Midbrain (tissue), 1 donor: ENCODE measurements at regions not wholly inside any gene's neighbourhood (a gene's known extent, or its start where the extent isn't known, plus 50 kb on each side); places are given as distances from the start of the nearest gene placed in this dataset.
"Not testable (repeated sequence)": the region's sequence is repeated elsewhere in the genome, so short reads cannot be mapped to it uniquely, and the experiment has no call there.

Source experiments
- DNase-seq: peaks from one replicate; lab custom pipeline; 2025; lab: John Stamatoyannopoulos, UW

DNA sequence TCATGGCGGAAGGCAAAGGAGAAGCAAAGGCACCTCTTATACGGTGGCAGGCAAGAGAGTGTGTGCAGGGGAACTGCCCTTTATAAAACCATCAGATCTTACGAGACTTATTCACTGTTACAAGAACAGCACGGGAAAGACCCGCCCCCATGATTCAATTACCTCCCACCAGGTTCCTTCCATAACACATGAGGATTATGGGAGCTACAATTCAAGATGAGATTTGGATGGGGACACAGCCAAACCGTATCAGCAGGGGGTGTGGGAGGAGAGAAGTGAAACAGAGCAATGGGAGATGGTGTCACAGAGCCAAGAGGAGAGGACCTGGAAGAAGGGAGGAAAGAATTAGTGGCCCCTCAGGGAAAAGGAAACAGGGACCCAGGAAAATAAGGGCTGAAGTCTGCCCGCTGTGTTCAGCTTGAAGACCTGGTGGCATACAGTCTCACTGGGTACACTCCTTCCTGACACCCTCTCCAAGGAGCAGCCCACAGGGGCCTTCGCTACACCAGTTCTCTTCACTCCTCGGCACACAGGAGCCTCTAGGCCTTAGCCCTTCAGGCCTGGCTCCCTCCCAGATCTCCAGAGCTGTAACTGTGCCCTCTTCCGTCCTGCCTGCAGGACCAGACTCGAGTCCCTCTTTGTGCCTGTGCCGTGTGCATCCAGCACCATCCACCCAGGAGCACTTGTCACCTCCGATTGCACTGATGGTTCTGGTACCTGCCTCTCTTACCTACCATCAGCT, 262.1 kb downstream of the EIPR1 start:
- DNase-seq, result no peak

DNA sequence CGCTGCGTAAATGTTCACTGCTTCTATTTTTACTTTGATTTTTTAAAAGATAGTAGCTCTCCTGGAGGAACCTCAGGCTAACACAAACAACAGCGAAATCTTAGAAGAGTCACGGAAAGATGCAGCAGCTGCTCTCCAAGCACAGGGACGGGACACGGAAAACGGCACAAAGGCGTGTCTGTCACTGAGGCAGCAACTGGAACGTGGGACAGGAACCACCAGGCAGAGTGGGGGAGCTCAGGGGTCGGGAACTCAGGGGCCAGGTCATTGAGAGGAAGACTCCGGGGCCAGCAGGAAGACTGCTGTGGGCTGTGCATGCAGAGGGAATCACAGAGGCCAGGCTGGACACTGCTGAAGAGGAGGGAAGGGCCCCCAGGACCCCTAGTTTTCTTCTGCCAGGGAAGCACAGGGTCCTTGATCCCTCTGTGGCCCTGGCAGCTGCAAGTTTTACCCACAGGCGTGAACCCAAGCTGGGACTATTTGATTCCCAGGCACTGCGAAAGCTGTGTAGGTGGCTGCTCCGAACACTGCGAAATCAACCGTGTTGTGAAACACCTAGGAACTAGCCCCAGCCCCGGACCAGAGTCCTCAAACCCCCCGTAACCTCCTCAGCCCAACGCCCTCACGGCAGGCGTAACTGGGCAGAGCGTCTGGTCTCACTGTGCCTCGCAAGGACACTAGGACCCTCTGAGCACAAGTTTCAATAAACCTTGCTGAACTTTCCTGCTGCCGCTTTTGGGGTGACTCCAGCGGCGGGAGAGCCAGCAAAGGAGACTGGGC, 263.0 kb downstream of the EIPR1 start:
- no peak for DNase-seq

DNA sequence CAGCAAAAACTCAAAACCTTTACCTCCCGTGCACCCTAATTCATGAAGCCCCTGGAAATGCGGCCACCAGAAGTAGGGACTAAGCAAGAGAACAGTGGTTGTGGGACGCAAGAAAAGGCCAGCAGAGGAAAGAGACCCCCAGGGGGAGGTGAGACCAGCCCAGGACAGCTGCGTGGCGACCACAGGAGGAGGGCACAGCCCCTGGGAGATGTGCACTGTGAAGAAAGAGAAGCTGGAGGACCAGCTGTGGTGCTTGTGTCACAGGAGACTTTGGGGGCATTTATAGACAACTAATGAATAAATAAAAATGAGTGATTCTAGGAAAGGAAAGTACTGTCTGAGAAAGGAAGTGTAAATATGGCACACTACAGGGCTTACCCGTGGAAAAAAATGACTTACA, 263.8 kb downstream of the EIPR1 start:
- DNase-seq, result no peak

DNA sequence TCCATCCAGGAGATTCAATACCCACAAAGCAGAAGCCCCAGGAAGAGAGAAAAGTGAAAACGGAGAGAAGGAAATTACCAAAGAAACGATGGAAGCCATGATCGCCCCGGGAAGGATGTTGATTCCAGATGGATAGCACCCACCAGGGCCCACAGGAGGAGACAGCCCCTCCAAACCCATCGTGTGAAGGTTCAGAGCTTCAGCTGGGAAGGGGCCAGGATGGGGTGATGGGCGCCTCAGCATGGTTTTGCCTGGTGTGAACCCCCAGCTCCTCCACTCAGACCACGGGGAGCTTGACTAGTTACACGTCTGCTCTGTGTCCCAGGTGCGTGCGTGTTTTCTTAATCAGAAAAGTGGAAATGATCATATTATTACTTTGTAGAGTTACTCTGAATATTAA, 264.5 kb downstream of the EIPR1 start:
- no peak for DNase-seq

DNA sequence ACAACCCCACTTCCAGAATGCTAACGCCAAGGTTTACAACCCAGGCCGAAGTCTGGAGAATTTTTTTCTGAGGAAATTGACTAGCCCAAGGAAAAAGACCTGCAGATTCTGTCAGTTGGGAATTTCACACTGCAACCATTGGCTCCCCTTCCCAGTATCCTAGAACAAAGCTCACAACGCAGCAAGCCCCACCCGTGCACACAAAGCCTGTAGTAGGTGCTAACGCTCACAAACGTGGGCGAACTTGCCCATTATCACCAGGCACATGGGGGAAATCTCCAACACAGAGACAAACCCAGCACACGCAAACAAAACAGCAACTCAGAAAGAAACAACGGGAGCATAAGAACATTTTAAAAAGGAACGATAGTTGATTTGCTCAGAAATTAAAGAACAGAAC, 265.1 kb downstream of the EIPR1 start:
- no peak for DNase-seq

DNA sequence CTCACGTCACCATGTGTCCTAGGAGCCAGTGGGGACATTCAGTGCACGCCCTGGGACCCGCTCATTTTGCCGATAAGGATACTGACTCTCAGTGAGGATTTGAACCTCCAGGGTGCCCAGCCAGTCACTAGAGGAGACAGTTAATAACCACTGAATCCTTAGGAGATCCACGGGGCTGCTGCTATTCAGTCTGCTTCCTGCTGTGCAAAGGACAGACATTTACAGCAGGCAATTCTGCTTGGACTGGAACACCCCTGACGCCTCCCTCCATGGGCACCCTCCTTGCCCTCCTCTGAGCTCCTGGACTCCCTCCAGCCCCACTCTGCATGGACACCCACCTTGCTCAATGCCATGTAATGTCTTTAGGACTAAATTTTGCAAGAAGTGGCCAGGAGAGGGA, 265.5 kb downstream of the EIPR1 start:
- no peak for DNase-seq

DNA sequence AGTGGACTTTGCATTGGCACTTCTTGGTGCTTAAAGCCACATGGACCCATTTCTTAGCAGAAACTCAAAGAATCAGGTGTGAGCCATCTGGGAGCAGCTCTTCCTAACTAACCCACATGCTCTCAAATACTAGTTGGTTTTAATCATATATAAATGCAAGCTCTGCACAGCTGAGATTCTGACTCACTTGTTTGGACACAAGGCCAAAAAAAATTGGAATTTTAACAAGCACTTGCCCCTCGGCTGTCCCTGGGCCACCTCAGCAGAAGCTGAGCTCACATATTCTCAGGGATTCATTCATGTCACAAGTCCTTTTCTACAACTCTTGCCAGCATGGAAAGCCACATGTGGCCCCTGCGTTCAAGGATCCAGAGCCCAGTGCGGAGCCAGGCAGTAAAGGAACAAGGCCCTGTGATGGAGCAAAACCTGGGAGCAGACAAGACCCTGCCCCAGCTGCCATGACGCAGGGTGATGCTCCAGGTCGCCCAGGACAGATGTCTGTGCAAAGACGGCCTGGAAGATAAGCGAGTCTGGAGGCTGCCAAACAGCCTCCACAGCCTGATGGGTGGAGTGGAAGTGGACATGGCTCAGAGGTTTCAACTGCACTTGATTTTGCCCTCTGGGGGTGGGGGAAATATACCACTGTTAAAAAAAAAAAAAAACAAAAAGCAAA, 266.5 kb downstream of the EIPR1 start:
- DNase-seq, result no peak

DNA sequence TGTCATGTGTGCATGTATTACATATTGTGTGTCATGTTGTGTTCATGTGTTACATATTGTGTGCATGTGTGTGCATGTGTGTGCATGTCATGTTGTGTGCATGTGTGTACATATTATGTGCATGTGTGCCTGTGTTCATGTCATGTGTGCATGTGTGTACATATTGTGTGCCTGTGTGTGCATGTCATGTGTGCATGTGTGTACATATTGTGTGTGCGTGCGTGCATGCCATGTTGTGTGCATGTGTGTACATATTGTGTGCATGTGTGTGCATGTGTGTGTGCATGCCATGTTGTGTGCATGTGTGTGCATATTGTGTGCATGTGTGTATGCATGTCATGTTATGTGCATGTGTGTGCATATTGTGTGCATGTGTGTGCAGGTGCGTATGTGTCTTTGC, 267.1 kb downstream of the EIPR1 start:
- no peak for DNase-seq

DNA sequence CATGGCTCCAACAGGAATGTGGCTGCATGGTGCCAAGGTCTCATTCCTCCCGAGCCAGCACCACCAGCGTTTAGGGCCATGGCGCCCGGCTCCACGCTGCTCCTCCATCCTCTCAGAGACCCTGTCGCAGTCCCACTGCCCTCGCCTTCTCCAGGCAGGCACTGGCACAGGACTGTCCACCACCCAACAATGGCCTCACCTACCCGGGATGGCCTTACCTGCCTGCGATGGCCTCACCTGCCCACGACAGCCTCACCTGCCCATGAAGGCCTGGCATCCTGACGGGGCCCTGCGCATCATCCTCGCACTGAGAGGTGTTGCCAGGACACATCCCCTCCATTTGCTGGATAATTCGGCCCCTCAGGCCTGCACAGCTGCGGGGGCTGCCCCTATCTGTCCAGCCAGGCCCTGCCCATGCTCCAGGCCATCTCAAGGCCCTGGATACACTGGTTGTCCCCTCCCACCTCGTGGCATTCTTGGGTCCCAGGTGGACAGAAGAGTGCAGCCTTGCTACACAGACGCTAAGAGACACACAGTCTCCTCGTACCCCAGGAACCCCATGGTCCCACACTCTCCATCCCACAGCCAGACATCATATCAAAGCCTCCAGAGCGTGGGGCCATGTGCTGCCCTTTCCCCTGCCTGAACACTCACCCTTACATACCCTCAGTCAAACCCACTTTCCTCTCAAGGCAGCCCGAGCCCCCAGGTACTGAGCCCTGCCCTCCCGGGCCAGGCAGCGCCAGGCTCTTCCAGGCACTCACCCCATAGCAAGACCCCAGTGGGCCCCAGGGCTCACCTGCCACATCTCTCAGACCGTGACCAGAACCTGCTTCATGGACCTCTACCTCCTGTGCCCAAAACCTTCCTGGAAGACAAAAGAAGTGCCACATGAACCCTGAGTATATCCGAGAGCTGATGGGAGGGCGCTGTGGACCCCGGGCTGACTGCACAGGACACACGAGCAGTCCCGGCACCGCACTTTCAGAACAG, 268.6 kb downstream of the EIPR1 start:
- DNase-seq, result no peak

DNA sequence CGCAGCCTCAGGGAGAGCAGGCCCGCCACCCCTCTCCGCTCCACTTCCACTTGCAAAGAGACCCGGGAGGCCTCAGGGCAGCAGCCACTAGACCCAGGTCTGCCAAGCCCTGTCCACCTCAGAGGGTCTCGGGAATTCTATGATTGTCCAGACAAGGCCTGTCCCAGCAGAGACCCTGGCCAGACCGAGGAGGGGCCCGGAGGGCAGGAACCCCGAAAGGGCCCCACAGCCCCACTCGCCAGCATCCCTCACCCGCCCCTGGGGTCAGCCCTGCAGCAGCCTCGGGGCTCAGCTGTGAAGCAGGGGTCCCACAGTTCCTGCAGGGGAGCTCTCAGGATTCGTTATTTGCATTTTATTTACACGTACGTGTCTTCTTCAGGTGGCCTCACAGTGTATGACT, 269.5 kb downstream of the EIPR1 start:
- no peak for DNase-seq

DNA sequence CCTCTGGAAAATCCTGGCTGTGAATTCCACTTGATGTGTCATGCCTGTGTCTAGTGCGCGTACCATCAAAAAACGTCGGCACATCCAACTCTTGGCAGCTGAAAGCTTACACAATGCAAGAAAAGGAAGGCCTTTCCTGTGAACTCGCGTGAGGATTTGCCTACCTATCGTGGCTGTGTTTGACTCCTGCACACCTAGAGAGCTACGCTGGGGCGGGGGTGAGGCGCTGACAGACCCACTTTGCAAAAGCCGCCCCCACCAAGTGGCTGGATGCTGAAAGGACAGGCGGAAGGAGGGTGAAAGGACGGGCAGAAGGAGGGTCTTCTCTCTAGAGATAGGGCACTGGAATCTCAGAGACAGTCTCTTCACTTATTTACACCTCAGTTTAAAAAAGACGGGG, 270.1 kb downstream of the EIPR1 start:
- no peak for DNase-seq

DNA sequence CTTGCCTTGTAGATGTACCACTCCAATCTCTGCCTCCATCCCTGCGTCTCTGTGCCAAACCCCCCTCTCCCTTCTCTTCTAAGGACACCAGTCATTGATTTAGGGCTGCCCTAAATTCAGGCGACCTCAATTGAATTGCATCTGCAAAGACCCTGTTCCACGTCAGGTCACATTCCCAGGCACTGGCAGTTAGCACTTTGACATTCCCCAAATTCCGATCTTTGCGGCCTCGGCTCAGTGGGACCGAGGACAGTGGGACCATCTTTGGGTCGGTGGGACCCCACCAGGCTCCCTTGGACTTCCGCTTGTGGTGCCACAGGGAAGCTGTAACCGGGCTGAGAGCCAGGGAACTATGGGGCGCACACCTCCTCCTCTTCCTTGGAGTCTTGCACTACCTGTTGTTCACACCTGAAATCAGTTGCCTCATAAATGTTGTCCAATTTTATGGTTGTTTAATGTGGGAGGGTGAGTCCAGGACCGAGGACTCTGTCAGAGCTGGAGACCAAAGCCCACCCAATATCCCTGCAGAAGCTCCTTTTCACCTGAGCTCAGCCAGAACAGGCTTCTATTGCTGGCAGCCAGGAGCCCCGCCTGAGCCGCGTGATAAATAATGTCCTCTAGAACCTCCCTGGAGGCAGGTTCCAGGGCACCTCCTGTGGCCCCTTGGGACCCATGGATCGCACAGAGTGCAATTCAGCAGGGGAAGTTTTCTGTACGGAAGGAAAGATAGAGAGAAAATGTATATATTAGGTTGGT, 271.6 kb downstream of the EIPR1 start:
- DNase-seq, result no peak

DNA sequence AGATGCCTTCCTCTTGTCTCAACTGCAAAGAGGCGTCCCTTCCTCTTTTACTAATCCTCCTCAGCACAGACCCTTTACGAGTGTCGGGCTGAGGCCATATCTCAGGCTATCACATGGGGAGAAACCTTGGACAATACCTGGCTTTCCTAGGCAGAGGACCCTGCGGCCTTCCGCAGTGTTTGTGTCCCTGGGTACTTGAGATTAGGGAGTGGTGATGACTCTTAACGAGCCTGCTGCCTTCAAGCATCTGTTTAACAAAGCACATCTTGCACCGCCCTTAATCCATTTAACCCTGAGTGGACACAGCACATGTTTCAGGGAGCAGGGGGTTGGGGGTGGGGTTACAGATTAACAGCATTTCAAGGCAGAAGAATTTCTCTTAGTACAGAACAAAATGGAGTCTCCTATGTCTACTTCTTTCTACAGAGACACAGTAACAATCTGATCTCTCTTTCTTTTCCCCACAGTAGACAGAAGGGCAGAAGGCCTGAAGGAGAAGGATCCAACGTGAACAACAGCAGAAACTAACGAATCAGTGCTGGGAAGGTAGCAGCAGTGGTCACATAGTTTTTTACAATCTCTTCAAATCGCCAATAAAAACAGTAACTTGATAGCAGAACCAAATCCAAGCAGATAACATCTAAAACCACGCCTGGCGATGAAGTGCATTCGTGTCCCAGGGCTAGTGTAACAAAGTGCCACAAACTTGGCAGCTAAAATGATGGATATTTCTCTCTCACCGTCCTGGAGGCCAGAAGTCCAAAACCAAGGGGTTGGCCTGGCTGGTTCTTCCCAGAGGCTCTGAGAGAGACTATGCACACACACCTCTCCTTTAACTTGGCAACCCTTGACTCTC, 272.4 kb downstream of the EIPR1 start:
- not testable (repeated sequence) for DNase-seq

DNA sequence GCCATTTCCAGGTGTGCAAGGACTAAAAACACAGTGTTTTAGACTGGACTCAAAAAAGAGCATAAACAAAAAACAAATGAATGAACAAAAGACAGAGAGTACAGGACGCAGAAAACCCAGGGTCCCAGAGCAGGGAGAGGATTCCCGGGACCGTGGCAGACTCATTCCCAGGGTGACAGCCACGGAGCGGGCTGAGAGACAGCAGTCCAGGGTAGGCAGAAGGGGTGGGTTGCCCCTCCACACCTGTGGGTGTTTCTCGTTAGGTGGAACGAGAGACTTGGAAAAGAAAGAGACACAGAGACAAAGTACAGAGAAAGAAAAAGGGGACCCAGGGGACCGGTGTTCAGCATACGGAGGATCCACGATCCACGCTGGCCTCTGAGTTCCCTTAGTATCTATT, 273.4 kb downstream of the EIPR1 start:
- no peak for DNase-seq

DNA sequence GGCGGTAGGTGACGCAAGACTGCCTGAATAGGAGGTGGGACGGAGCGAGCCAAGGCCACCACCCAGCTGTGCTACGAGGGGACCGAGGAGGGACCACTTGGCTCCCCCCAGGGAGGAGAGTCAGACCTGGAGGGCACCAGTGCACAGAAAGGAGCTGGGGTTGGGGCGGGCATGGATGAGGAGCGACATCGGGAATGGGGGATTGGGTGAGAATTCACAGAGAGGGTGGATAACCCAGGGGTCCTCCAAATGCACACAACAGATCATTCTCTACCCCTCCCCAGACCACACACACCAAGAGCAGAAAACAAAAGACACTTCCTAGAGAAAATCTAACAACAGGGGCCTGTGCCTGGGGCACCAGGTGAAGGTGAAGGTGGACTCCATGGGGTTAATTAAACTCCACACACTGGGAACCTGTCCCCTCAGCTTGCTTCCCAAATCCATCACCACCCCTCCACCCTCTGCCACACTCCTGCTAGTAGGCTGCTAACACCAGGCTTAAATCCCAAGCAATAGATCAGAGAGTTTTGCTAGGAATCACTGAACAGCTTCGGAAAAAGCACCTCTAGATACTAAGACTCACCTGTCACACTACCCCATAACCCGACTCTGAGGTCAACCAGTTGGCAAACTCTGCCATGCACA, 274.6 kb downstream of the EIPR1 start:
- DNase-seq, result no peak

DNA sequence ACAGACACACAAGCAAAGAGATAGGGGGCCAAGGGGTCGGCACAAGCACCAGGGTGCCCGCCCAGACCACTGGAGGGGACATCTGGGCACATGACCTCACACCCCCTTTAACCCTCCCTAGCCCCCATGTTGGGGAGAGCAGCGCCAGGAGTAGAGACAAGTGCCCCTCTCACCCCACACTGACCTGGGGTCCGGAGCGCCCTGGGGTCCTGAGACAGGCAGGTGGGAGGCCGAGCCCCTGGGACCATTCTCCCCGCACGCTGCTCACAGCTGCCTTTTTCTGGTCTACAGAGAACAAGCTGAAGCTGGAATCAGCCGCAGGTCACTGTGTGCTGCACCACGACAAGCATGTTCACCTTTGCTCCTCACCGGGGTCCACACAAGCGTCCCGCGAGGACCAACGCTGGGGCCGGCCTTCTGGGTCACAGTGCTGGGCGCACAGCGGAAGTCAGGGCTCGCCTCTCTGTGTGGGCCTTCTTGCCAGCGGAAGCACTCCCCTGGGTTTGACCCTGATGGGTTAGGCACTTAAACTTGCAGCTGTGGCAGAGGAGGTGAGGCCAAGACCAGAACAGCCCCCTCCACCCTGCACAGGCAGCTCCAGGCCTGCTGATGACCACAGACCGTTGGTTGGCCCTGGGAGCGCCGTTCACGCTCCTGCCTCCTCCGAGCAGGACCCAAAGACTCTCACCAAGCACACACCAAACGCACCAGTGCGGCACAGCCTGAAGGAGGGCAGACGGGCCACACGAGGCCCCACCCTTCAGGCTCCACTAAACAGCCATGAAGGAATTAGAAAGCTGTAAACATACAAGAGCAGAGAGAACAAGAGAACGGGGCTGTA, 275.3 kb downstream of the EIPR1 start:
- DNase-seq, result no peak

DNA sequence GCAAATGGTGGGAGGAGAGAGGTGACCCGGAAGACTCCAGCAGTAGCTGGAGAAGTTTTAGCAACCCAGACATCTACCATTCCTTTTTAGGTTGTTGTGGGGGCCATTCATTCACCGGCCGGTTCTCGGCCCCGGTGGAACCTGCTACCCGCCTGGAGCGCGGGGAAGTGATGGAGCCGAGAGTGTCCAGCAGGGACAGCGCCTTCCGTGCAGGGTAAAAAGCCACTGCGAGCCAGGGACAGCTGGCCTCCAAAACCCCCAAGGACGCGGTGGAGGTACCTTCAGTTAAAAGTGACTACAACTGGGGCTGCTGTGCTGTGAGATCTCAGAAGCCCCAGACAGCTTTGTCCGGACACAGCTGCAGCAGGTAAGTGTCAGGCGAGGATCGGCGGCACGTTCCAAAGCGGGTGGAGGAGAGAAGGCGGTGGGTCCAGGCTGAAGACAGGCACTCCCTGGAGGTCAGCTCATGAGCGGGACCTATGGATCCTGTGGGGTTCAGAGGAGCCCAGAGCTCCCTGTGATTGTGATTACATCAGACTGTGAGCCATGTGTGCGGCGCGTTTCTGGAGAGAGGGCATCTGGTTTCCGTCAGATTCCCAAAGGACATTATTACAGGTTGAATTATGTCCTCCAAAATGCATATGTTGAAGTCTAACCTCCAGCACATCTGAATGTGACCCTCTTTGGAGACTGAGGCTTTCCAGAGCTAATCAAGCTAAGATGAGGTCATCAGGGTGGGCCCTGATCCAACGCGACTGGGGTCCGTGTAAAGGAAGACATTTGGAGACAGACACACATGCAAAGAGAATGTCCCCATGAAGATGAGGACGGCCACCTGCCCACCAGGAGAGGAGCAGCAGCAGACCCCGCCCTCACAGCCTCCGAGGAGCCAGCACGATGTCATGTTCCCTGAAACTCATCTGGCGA, 276.3 kb downstream of the EIPR1 start:
- DNase-seq, result no peak

DNA sequence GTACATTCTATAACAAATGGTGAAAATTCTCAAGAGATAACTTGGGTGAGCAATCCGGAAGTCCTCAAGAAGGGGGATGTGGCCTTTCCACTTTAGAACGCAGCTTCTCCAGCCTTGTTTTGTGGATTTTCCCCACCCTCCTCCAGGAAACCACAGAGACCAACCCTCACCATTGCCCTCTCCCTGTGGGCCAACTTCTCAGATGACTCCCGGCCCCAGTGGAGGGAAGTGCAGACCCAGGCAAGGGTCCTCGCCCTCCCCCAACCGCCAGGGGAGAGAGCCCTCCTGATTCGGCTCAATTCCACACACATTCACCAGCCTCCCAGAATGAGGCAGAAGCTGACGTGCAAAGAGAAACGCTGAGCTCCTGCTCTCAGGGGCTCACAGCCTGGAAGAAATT, 277.2 kb downstream of the EIPR1 start:
- no peak for DNase-seq
